ENCODE measurements at regions not wholly inside any gene's neighbourhood (a gene's known extent, or its start where the extent isn't known, plus 50 kb on each side); places are given as distances from the start of the nearest gene placed in this dataset.

GRCh38 chr10:8417631-8418030, 363.1 kb downstream of the GATA3 start:
- no peak for TF ChIP-seq CTCF (IDR thresholded peaks at IDR 0.05)
- no peak for TF ChIP-seq POLR2A (IDR thresholded peaks at IDR 0.05)
- no peak for TF ChIP-seq POLR2AphosphoS5 (IDR thresholded peaks at IDR 0.05)
